ENCODE measurements at regions not wholly inside any gene's neighbourhood (a gene's known extent, or its start where the extent isn't known, plus 50 kb on each side); places are given as distances from the start of the nearest gene placed in this dataset.

- TF ChIP-seq CTCF (IDR thresholded peaks at IDR 0.05 in 4 of 5, conservative IDR thresholded peaks at IDR 0.05 in 1 of 5): no peak
- no peak for TF ChIP-seq POLR2A (IDR thresholded peaks at IDR 0.05)
These were observed 1002.4 kb upstream of the ADGRL4 start for GRCh38 chr1:80008934-80009333.
